H1 (cell line): ENCODE measurements at regions not wholly inside any gene's neighbourhood (a gene's known extent, or its start where the extent isn't known, plus 50 kb on each side); places are given as distances from the start of the nearest gene placed in this dataset.

Experiments used
- EGR1 ChIP-seq: IDR thresholded peaks from 2 replicates; pipeline ENCODE4 v1.6.1; 2011; ENCODE audit warnings: low read depth, low read length, borderline replicate concordance
- EP300 ChIP-seq, 2 experiments: IDR thresholded peaks; 1 replicate in 1 of 2; 2 replicates in 1 of 2; pipeline ENCODE4 v1.6.1; 2011 to 2012; ENCODE audit warnings: low read depth in 2 of 2, low read length in 2 of 2, mild to moderate bottlenecking in 2 of 2, borderline replicate concordance in 1 of 2, inconsistent platforms in 1 of 2, moderate library complexity in 1 of 2
- EZH2 ChIP-seq: fragments of 200-600 bp; sonication (generic); IDR thresholded peaks from 2 replicates; pipeline ENCODE4 v1.7.1; 2012; ENCODE audit warnings: low read depth, mild to moderate bottlenecking, moderate library complexity, low read length, inconsistent platforms; ENCODE audit not compliant: severe bottlenecking
- FOSL1 ChIP-seq: IDR thresholded peaks from 2 replicates; pipeline ENCODE4 v1.6.1; 2011; ENCODE audit warnings: mild to moderate bottlenecking, low read depth, low read length, moderate library complexity; ENCODE audit not compliant: insufficient read depth
- NRF1 ChIP-seq: IDR thresholded peaks from 2 replicates; pipeline ENCODE4 v1.6.1; 2011; ENCODE audit warnings: mild to moderate bottlenecking, low read depth, low read length, improper control_type of control experiment
- POLR2A ChIP-seq, 2 experiments: IDR thresholded peaks; 1 replicate in 1 of 2; 2 replicates in 1 of 2; pipeline ENCODE4 v1.6.1; 2011; ENCODE audit warnings: low read depth in 2 of 2, low read length in 2 of 2, mild to moderate bottlenecking in 2 of 2; ENCODE audit errors: control extremely low read depth in 1 of 2
- RFX5 ChIP-seq: IDR thresholded peaks from 2 replicates; pipeline ENCODE4 v1.6.1; 2011; ENCODE audit warnings: low read depth, low read length, improper control_type of control experiment, borderline replicate concordance
- SIX5 ChIP-seq: IDR thresholded peaks from 2 replicates; pipeline ENCODE4 v1.6.1; 2011; ENCODE audit warnings: mild to moderate bottlenecking, low read depth, low read length
- TEAD4 ChIP-seq: IDR thresholded peaks from 2 replicates; pipeline ENCODE4 v1.6.1; 2012; ENCODE audit warnings: low read depth, low read length, inconsistent platforms, mixed read lengths
- TF ChIP-seq, protein P1 (sequence below): IDR thresholded peaks from 2 replicates; pipeline ENCODE4 v1.6.1; 2012; ENCODE audit warnings: inconsistent platforms
- TF ChIP-seq, protein P2 (sequence below), 3 experiments: IDR thresholded peaks; 1 replicate in 2 of 3; 2 replicates in 1 of 3; pipeline versions ENCODE4 v1.5.1 to v1.6.1; 2011; ENCODE audit warnings: low read length in 3 of 3, mild to moderate bottlenecking in 3 of 3, inconsistent platforms in 2 of 3, low read depth in 1 of 3, moderate library complexity in 1 of 3; ENCODE audit not compliant: insufficient read depth in 1 of 3; ENCODE audit errors: control extremely low read depth in 1 of 3

DNA sequence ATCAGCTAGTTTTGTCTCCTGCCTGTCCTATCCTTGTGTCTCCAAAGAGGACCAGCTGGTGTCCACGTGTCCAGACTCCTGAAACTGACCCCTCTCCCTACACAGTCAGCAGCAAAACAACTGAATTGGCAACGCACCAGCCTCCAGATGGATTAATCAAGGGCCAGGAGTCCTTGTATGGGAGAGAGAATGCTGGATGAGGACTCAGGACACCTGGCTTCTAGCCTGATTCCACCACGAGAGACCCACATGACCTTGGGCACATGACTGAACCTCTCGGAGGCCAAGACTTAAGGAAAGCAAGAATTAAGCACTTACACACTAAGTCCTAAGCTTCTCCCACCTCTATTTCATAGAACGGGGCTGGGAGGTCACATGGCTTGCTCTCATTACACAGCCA is 60.4 kb upstream of the CMKLR1 start:
- no peak for TF ChIP-seq TEAD4
- no peak for TF ChIP-seq POLR2A (IDR thresholded peaks at IDR 0.05; ENCODE audit: control extremely low read depth in 1 of 2, low read depth in 2 of 2, low read length in 2 of 2)
- TF ChIP-seq SIX5, result no peak
- TF ChIP-seq EP300 (IDR thresholded peaks at IDR 0.05; ENCODE audit: borderline replicate concordance in 1 of 2, low read depth in 2 of 2, low read length in 2 of 2), result no peak
- no peak for TF ChIP-seq FOSL1
- TF ChIP-seq, protein P1, sequence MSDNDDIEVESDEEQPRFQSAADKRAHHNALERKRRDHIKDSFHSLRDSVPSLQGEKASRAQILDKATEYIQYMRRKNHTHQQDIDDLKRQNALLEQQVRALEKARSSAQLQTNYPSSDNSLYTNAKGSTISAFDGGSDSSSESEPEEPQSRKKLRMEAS, result no peak
- TF ChIP-seq NRF1, result no peak
- no peak for TF ChIP-seq RFX5
- TF ChIP-seq, protein P2, sequence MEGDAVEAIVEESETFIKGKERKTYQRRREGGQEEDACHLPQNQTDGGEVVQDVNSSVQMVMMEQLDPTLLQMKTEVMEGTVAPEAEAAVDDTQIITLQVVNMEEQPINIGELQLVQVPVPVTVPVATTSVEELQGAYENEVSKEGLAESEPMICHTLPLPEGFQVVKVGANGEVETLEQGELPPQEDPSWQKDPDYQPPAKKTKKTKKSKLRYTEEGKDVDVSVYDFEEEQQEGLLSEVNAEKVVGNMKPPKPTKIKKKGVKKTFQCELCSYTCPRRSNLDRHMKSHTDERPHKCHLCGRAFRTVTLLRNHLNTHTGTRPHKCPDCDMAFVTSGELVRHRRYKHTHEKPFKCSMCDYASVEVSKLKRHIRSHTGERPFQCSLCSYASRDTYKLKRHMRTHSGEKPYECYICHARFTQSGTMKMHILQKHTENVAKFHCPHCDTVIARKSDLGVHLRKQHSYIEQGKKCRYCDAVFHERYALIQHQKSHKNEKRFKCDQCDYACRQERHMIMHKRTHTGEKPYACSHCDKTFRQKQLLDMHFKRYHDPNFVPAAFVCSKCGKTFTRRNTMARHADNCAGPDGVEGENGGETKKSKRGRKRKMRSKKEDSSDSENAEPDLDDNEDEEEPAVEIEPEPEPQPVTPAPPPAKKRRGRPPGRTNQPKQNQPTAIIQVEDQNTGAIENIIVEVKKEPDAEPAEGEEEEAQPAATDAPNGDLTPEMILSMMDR (IDR thresholded peaks at IDR 0.05; ENCODE audit: control extremely low read depth in 1 of 3, insufficient read depth in 1 of 3, low read depth in 1 of 3, low read length in 3 of 3), result no peak
- TF ChIP-seq EZH2, result no peak
- TF ChIP-seq EGR1, result no peak
